Endothelial cell of umbilical vein (primary cell): ENCODE measurements at regions not wholly inside any gene's neighbourhood (a gene's known extent, or its start where the extent isn't known, plus 50 kb on each side); places are given as distances from the start of the nearest gene placed in this dataset.
"Not testable (repeated sequence)": the region's sequence is repeated elsewhere in the genome, so short reads cannot be mapped to it uniquely, and the experiment has no call there.

ENCODE experiments used
- BruUV-seq: library from RNA; stranded (reverse); fragments of 400-500 nt; replicated peaks from 2 replicates; lab custom pipeline; 2021; lab: Mats Ljungman, UMichigan
- CTCF ChIA-PET: fragments of 300-600, 350-600 bp; sonication (Branson Sonifier 250); formaldehyde crosslinking; loops from one replicate; lab custom pipeline; 2021; ENCODE audit warnings: antibody characterized with exemption, inconsistent platforms; lab: Charles Lee
- POLR2A ChIA-PET: fragments of 300-600, 350-600 bp; sonication (Branson Sonifier 250); formaldehyde crosslinking; loops from one replicate; lab custom pipeline; 2021; ENCODE audit warnings: antibody characterized with exemption, inconsistent platforms; lab: Charles Lee
- DNase-seq: peaks from one replicate; pipeline ENCODE4 v3.0.0-alpha.2; 2011; ENCODE audit warnings: low read depth, low spot score
- FAIRE-seq: peaks from 2 replicates; lab custom pipeline; 2011; peaks lifted over from hg19 to GRCh38; lab: Jason Lieb, UNC
- H2AFZ ChIP-seq: 2 replicates; pipeline ENCODE4 v1.6.0; 2012; ENCODE audit warnings: low read depth, low read length, control low read depth, inconsistent platforms
- H3K27ac ChIP-seq: 2 replicates; pipeline ENCODE4 v1.5.1; 2011; ENCODE audit warnings: low read depth, mild to moderate bottlenecking, control low read depth, low read length, moderate library complexity; ENCODE audit not compliant: insufficient read depth
- H3K27me3 ChIP-seq, 2 experiments: 2 replicates each; pipeline versions ENCODE4 v1.6.0 to v1.6.1; 2011; ENCODE audit warnings: low read length in 2 of 2, mixed read lengths in 1 of 2; ENCODE audit not compliant: control insufficient read depth in 2 of 2, insufficient read depth in 2 of 2
- H3K36me3 ChIP-seq, 2 experiments: 2 replicates in 1 of 2; 3 replicates in 1 of 2; pipeline ENCODE4 v1.5.1; 2011; ENCODE audit warnings: low read length in 2 of 2, mild to moderate bottlenecking in 1 of 2, moderate library complexity in 1 of 2; ENCODE audit not compliant: control insufficient read depth in 2 of 2, insufficient read depth in 2 of 2; ENCODE audit errors: extremely low read depth in 1 of 2
- H3K4me1 ChIP-seq: 3 replicates; pipeline ENCODE4 v1.5.1; 2011; ENCODE audit warnings: mild to moderate bottlenecking, low read length; ENCODE audit not compliant: control insufficient read depth, insufficient read depth; ENCODE audit errors: extremely low read depth
- H3K4me2 ChIP-seq: 2 replicates; pipeline ENCODE4 v1.6.1; 2011; ENCODE audit warnings: low read length, control low read depth, mixed read lengths; ENCODE audit not compliant: insufficient read depth
- H3K4me3 ChIP-seq, 3 experiments: fragments of 200-600 bp in 1 of 3; sonication (generic), shearing (Covaris generic) in 1 of 3; replicated peaks in 1 of 3; 2 replicates each; pipeline ENCODE4 v1.5.1; 2011 to 2016; ENCODE audit warnings: control low read depth in 3 of 3, low read length in 3 of 3, mild to moderate bottlenecking in 2 of 3, inconsistent platforms in 1 of 3, low read depth in 1 of 3, moderate library complexity in 1 of 3; ENCODE audit not compliant: insufficient read depth in 1 of 3
- H3K79me2 ChIP-seq: 2 replicates; pipeline ENCODE4 v1.6.0; 2012; ENCODE audit warnings: low read length, inconsistent platforms; ENCODE audit not compliant: control insufficient read depth, insufficient read depth
- H3K9ac ChIP-seq: replicated peaks from 2 replicates; pipeline ENCODE3; 2011; ENCODE audit warnings: low read length, control low read depth; ENCODE audit not compliant: insufficient read depth; ENCODE audit errors: extremely low read depth
- H3K9me1 ChIP-seq: replicated peaks from 3 replicates; pipeline ENCODE4 v1.6.0; 2011; ENCODE audit warnings: mild to moderate bottlenecking, low read length; ENCODE audit not compliant: control insufficient read depth, insufficient read depth; ENCODE audit errors: extremely low read depth
- H3K9me3 ChIP-seq: replicated peaks from 2 replicates; pipeline ENCODE4 v1.5.1; 2012; ENCODE audit warnings: low read length, inconsistent platforms; ENCODE audit not compliant: control insufficient read depth, insufficient read depth
- H4K20me1 ChIP-seq: replicated peaks from 2 replicates; pipeline ENCODE3; 2011; ENCODE audit warnings: mild to moderate bottlenecking, low read length; ENCODE audit not compliant: control insufficient read depth, insufficient read depth; ENCODE audit errors: extremely low read depth
- GATA2 ChIP-seq: IDR thresholded peaks from 2 replicates; pipeline ENCODE4 v1.7.0; 2011; ENCODE audit warnings: low read depth, mild to moderate bottlenecking, moderate library complexity, mixed read lengths, low read length; ENCODE audit not compliant: insufficient read length, insufficient read depth
- JUN ChIP-seq: IDR thresholded peaks from 2 replicates; pipeline ENCODE4 v1.6.1; 2011; ENCODE audit warnings: borderline replicate concordance, low read depth; ENCODE audit not compliant: insufficient read length, insufficient read depth
- MAX ChIP-seq: IDR thresholded peaks from 2 replicates; pipeline ENCODE4 v1.6.1; 2011; ENCODE audit not compliant: insufficient read depth, insufficient read length
- POLR2A ChIP-seq: IDR thresholded peaks from 2 replicates; pipeline ENCODE4 v1.6.1; 2012; ENCODE audit warnings: low read depth, mild to moderate bottlenecking, control low read depth, low read length
- dilution Hi-C: fragments of 300-500 bp; cut with MboI; formaldehyde crosslinking; loops from one replicate; pipeline ENCODE4 v1.15.0; 2019; ENCODE audit warnings: low sequenced_read_pairs; ENCODE audit not compliant: extremely low pct_ligation_motif_present
- intact Hi-C: fragments of 100-400 bp; cut with micrococcal nuclease; formaldehyde crosslinking; loops from one replicate; pipeline ENCODE4 v1.10.0; 2022

- Histone ChIP-seq H3K4me3 (no peak overlapping the region), H3K79me2 (no peaks in the 10 kb centered on the region), H3K27me3 (no peaks in the 10 kb centered on the region), H3K4me2 (no peak overlapping the region), H4K20me1 (no peaks in the 10 kb centered on the region), H3K9me1 (no peaks in the 10 kb centered on the region), H3K9ac (no peak overlapping the region), H3K4me1 (no peaks in the 10 kb centered on the region), H3K9me3 (no peaks in the 10 kb centered on the region), H3K27ac (no peak overlapping the region), H2AFZ (no peak overlapping the region), H3K36me3 (no peaks in the 10 kb centered on the region)
- DNase-seq (no peak), FAIRE-seq (no peak)
- dilution Hi-C loops = no loop called here
- ChIA-PET CTCF (interaction anchor here (0.8 to 1.1 kb wide), 3 partner anchors 15 to 1816 kb away, joined by 3 to 4 read pairs (median 3); no protein-coding TSS in a partner anchor), POLR2A (no interaction called here)
- BruUV-seq = no TSS peak
- TF ChIP-seq MAX (no peak), GATA2 (no peak), JUN (no peak), POLR2A (no peak)
- intact Hi-C loops = no loop called here
Measured at GRCh38 chr9:16064771-16065170, 511.9 kb downstream of the CCDC171 start.

GRCh38 chr9:16066201-16066600 lies 513.4 kb downstream of the CCDC171 start:
- H3K9me1 ChIP-seq, BruUV-seq, H3K27me3 ChIP-seq, DNase-seq, dilution Hi-C loops, H4K20me1 ChIP-seq, H3K4me3 ChIP-seq, H3K36me3 ChIP-seq, CTCF ChIA-PET, POLR2A ChIA-PET, H3K79me2 ChIP-seq, H3K9ac ChIP-seq, H3K27ac ChIP-seq, H2AFZ ChIP-seq, H3K4me2 ChIP-seq, intact Hi-C loops, H3K9me3 ChIP-seq, FAIRE-seq, H3K4me1 ChIP-seq: not testable (repeated sequence)
